Skeletal muscle cell (primary cell): ENCODE measurements at regions not wholly inside any gene's neighbourhood (a gene's known extent, or its start where the extent isn't known, plus 50 kb on each side); places are given as distances from the start of the nearest gene placed in this dataset.
"Not testable (repeated sequence)": the region's sequence is repeated elsewhere in the genome, so short reads cannot be mapped to it uniquely, and the experiment has no call there.

Source experiments
- DNase-seq: peaks from one replicate; pipeline ENCODE4 v3.0.0-alpha.2; 2010; ENCODE audit warnings: low read depth
- H3K4me3 ChIP-seq: 2 replicates; pipeline ENCODE4 v1.5.1; 2011; ENCODE audit warnings: low read depth, mild to moderate bottlenecking, control low read depth, low read length, moderate library complexity

GRCh38 chr4:124079174-124079780 lies 633.3 kb downstream of the ANKRD50 start:
- H3K4me3 ChIP-seq = no peak overlapping the region
- no peak for DNase-seq

GRCh38 chr4:124083711-124084110 lies 628.8 kb downstream of the ANKRD50 start:
- H3K4me3 ChIP-seq = no peak overlapping the region
- no peak for DNase-seq

- DNase-seq = no peak
- no peak overlapping the region for H3K4me3 ChIP-seq
Observed at GRCh38 chr4:124085561-124086180, 626.9 kb downstream of the ANKRD50 start.

DNA sequence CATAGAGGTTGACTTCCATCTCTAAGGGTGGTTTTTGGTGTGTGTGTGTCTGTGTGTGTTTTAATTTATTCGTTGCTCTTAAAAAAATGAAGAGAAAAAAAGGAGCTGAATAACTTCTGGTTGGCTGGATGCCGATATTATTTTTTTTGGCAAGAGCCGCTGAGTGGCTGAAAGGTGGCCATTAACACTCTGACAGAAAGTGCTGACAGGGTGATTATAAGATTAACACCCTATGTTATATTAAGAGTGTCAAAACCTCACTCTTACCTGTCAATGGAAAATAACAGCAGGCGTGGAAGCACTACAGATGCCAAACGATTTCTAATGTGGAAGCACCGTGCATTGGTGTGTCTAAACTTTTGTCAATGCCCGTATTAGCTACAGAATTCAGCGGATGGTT lies 622.5 kb downstream of the ANKRD50 start:
- no peak for DNase-seq

GRCh38 chr4:124092101-124092500 lies 620.4 kb downstream of the ANKRD50 start:
- DNase-seq = no peak

More for the DNA sequence above, 622.5 kb downstream of the ANKRD50 start:
- H3K4me3 ChIP-seq = no peak overlapping the region

GRCh38 chr4:124092541-124092984 lies 620.0 kb downstream of the ANKRD50 start:
- no peak overlapping the region for H3K4me3 ChIP-seq
- DNase-seq = peak; percentile 58

More at GRCh38 chr4:124092101-124092500, 620.4 kb downstream of the ANKRD50 start:
- H3K4me3 ChIP-seq = no peak overlapping the region

GRCh38 chr4:124095621-124096020 lies 616.9 kb downstream of the ANKRD50 start:
- peak; percentile 39 for DNase-seq
- no peak overlapping the region for H3K4me3 ChIP-seq

- no peak for DNase-seq
- H3K4me3 ChIP-seq = no peak overlapping the region
Observed at GRCh38 chr4:124096290-124096689, 616.2 kb downstream of the ANKRD50 start.

GRCh38 chr4:124097447-124097846 lies 615.1 kb downstream of the ANKRD50 start:
- H3K4me3 ChIP-seq = no peak overlapping the region
- DNase-seq = peak; percentile 61

DNA sequence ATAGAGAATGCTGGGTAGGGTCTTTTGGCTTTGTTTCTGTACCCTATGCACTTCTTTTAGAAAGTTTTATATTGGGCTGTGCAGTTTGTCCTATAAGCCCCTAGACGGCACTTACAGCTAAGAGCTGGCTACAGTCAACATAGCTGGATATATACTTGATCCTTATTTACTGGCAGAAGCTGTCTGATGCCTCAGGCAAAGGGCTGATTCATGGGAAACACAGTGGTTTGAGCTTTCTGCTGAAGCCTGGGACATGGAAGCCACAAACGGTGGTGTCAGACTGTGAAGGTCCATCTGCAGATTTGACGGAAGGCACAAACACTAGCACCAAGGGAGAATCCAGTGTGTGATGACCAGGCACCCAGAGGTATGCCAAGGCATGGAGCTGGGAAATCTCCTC lies 608.4 kb downstream of the ANKRD50 start:
- H3K4me3 ChIP-seq = no peak overlapping the region
- no peak for DNase-seq

- no peak overlapping the region for H3K4me3 ChIP-seq
- no peak for DNase-seq
Observed at GRCh38 chr4:124104628-124105027, 607.9 kb downstream of the ANKRD50 start.

- no peak for DNase-seq
- H3K4me3 ChIP-seq = no peak overlapping the region
Observed at GRCh38 chr4:124105212-124105611, 607.3 kb downstream of the ANKRD50 start.

DNA sequence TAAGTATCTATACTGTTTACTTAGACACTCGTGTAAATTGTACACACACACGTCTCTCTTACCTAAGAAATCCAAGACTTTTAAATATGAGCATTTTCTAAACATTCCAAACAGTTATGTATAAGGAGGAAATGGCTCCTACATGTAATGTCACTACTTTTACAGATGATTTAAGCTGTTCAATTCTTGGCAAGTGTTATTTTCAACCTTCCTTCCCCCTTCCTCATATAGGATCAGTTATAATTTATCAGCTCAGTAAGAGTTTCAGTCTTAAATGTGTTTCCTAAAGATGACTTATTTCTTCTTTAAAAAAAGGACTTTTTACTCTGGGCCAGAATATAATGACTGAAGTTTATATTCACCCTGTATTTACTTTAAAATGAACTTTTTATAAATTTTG lies 601.1 kb downstream of the ANKRD50 start:
- H3K4me3 ChIP-seq = no peak overlapping the region
- no peak for DNase-seq

GRCh38 chr4:124111922-124112321 lies 600.6 kb downstream of the ANKRD50 start:
- no peak overlapping the region for H3K4me3 ChIP-seq
- peak; percentile 80 for DNase-seq

DNA sequence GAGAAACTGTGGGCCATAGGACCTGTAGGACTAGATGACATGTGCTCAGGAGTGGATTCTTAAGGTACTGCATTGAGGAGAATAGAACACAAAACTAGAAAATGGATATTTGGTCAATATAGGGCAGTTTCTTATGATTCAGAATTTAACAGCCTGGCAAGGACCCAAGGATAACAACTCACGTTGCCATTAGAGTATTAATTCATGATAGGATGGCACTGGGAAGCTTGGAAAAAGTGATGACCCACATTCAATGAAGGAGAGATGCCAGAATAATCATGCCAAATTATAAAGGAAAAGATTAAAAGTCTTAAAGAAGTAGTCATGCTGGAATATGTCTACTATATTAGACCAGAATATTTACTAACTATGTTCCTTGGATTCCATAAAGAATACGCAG lies 594.5 kb downstream of the ANKRD50 start:
- no peak overlapping the region for H3K4me3 ChIP-seq
- DNase-seq = no peak

GRCh38 chr4:124121461-124121971 lies 591.0 kb downstream of the ANKRD50 start:
- peak; percentile 93 for DNase-seq
- no peak overlapping the region for H3K4me3 ChIP-seq

GRCh38 chr4:124123181-124123580 lies 589.4 kb downstream of the ANKRD50 start:
- DNase-seq = no peak
- no peak overlapping the region for H3K4me3 ChIP-seq

DNA sequence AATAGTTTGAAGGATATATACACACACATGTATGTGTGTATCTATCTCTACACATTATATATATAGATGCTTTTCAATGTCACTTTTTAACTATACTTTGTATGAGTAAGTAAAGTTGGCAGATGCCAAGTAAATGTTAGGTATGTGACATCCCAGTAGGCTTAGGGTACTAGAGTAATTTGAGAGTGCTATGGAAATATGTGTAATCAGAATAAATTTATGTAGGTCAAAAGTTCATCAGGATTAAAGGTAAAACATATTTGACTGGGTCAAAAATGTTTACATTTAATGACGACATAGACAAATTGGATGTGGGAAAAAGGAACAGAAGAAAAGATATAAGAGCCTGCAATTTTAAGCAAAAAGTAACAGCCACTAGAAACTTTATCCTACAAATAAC lies 588.8 kb downstream of the ANKRD50 start:
- no peak overlapping the region for H3K4me3 ChIP-seq
- no peak for DNase-seq

GRCh38 chr4:124131324-124131723 lies 581.2 kb downstream of the ANKRD50 start:
- H3K4me3 ChIP-seq, DNase-seq: not testable (repeated sequence)

DNA sequence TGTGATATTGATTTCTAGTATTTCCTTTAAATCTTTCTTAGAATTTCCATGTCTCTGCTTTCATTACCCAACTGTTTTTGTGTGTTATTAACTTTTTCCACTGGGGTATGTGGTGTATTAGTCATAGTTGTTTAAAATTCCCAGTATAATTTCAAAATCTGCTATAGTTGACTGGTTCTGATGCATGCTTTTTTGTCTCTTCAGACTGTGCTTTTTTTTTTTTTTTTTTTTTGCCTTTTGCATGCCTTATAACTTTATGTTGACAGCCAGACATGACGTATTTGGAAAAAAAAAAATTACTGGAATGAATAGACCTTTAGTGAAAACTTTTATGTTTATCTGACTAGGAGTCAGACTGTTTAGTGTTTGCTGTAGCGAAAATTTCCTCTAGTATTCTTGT lies 580.4 kb downstream of the ANKRD50 start:
- no peak for DNase-seq
- no peak overlapping the region for H3K4me3 ChIP-seq

- no peak overlapping the region for H3K4me3 ChIP-seq
- no peak for DNase-seq
Observed at GRCh38 chr4:124133753-124134152, 578.8 kb downstream of the ANKRD50 start.
